K562 (cell line): ENCODE measurements at regions not wholly inside any gene's neighbourhood (a gene's known extent, or its start where the extent isn't known, plus 50 kb on each side); places are given as distances from the start of the nearest gene placed in this dataset.

Experiments used
- ATAC-seq: fragments of 200-7000 bp; cut with Tn5 transposase; 3 replicates; pipeline ENCODE4 v1.9.1; 2020; ENCODE audit warnings: moderate library complexity
- BruUV-seq: library from RNA; stranded (reverse); fragments of 400-500 nt; replicated peaks from 2 replicates; lab custom pipeline; 2021; lab: Mats Ljungman, UMichigan
- CTCF ChIA-PET: fragments of 300-600 bp; formaldehyde crosslinking; extraction: SDS; loops from one replicate; lab custom pipeline; 2021; ENCODE audit warnings: low intra/inter-chr PET ratio; lab: Yijun Ruan, JAX
- POLR2A ChIA-PET: fragments of 300-600, 350-650 bp; sonication (Branson Sonifier 250); formaldehyde crosslinking; extraction: SDS; loops from one replicate; lab custom pipeline; 2021; ENCODE audit warnings: antibody characterized with exemption, inconsistent platforms; lab: Yijun Ruan, JAX
- DNase-seq, 4 experiments: peaks; one replicate each; pipeline versions ENCODE4 v3.0.0 to v3.0.0-alpha.2; 2011 to 2018; ENCODE audit warnings: low spot score in 3 of 4, mixed read lengths in 3 of 4; ENCODE audit errors: extremely low read depth in 1 of 4
- FAIRE-seq: peaks from 2 replicates; lab custom pipeline; 2011; peaks lifted over from hg19 to GRCh38; lab: Jason Lieb, UNC
- H2AFZ ChIP-seq: 2 replicates; pipeline ENCODE4 v1.6.0; 2011; ENCODE audit warnings: low read depth, low read length, control low read depth, inconsistent platforms
- H3K27ac ChIP-seq: fragments of 200-600 bp; 3 replicates; pipeline ENCODE4 v1.8.0; 2011; ENCODE audit warnings: low read depth, mild to moderate bottlenecking, control low read depth, inconsistent platforms, low read length, moderate library complexity, mixed read lengths; ENCODE audit errors: extremely low read depth
- H3K27me3 ChIP-seq, 2 experiments: fragments of 300-600 bp in 1 of 2; 2 replicates in 1 of 2; 3 replicates in 1 of 2; pipeline versions ENCODE4 v1.6.0 to v1.8.0; 2011; ENCODE audit warnings: inconsistent platforms in 2 of 2, low read length in 2 of 2, mild to moderate bottlenecking in 1 of 2, mixed read lengths in 1 of 2, moderate library complexity in 1 of 2; ENCODE audit not compliant: control insufficient read depth in 2 of 2, insufficient read depth in 2 of 2
- H3K36me3 ChIP-seq: fragments of 300-600 bp; 3 replicates; pipeline ENCODE4 v1.8.0; 2011; ENCODE audit warnings: mild to moderate bottlenecking, low read length, inconsistent platforms; ENCODE audit not compliant: control insufficient read depth, insufficient read depth
- H3K4me1 ChIP-seq, 2 experiments: fragments of 200-600 bp in 1 of 2; replicated peaks in 1 of 2; 2 replicates in 1 of 2; 3 replicates in 1 of 2; pipeline versions ENCODE4 v1.5.1 to v1.8.0; 2011; ENCODE audit warnings: inconsistent platforms in 2 of 2, low read length in 2 of 2, mild to moderate bottlenecking in 1 of 2, mixed read lengths in 1 of 2, moderate library complexity in 1 of 2; ENCODE audit not compliant: control insufficient read depth in 2 of 2, insufficient read depth in 2 of 2
- H3K4me2 ChIP-seq: 2 replicates; pipeline ENCODE4 v1.6.1; 2011; ENCODE audit warnings: low read length, control low read depth, inconsistent platforms, mixed read lengths; ENCODE audit not compliant: insufficient read depth
- H3K4me3 ChIP-seq: fragments of 200-600 bp; sonication (generic), shearing (Covaris generic); 2 replicates; pipeline ENCODE4 v1.5.1; 2016; ENCODE audit warnings: control low read depth, inconsistent platforms
- H3K79me2 ChIP-seq: fragments of 200-600 bp; 3 replicates; pipeline ENCODE4 v1.8.0; 2011; ENCODE audit warnings: low read length, inconsistent platforms; ENCODE audit not compliant: control insufficient read depth, insufficient read depth
- H3K9ac ChIP-seq, 2 experiments: 2 replicates each; pipeline versions ENCODE4 v1.6.0 to v1.6.1; 2011; ENCODE audit warnings: low read depth in 2 of 2, low read length in 2 of 2, control low read depth in 1 of 2, inconsistent platforms in 1 of 2, mild to moderate bottlenecking in 1 of 2, mixed read lengths in 1 of 2; ENCODE audit not compliant: insufficient read depth in 1 of 2
- H3K9me1 ChIP-seq: one replicate; pipeline ENCODE4 v1.6.0; 2011; ENCODE audit warnings: inconsistent platforms, mild to moderate bottlenecking, low read length, moderate library complexity; ENCODE audit not compliant: control insufficient read depth, insufficient read depth
- H3K9me3 ChIP-seq: replicated peaks from 2 replicates; pipeline ENCODE4 v1.5.1; 2011; ENCODE audit warnings: low read depth, low read length, inconsistent platforms; ENCODE audit not compliant: control insufficient read depth, insufficient read depth
- H4K20me1 ChIP-seq: replicated peaks from 2 replicates; pipeline ENCODE4 v1.6.1; 2011; ENCODE audit warnings: low read length, inconsistent platforms, mixed read lengths; ENCODE audit not compliant: control insufficient read depth, insufficient read depth
- CBFA2T3 ChIP-seq: fragments of 450-650 bp; IDR thresholded peaks from 2 replicates; pipeline ENCODE4 v1.6.1; 2017
- CC2D1A ChIP-seq: fragments of 450-650 bp; IDR thresholded peaks from 2 replicates; pipeline ENCODE4 v1.6.1; 2017; ENCODE audit warnings: mild to moderate bottlenecking
- CREB3 ChIP-seq: fragments of 450-650 bp; conservative IDR thresholded peaks from 2 replicates; pipeline ENCODE4 v1.6.1; 2016; ENCODE audit warnings: missing genetic modification characterization, low read depth, mild to moderate bottlenecking, missing compliant biosample characterization, moderate library complexity
- CREBBP ChIP-seq: IDR thresholded peaks from one replicate; pipeline ENCODE4 v1.6.1; 2012; ENCODE audit warnings: low read depth, mild to moderate bottlenecking, control low read depth, inconsistent platforms, low read length
- ELF4 ChIP-seq: fragments of 450-650 bp; formaldehyde crosslinking; IDR thresholded peaks from 2 replicates; pipeline ENCODE4 v1.4.0; 2022; ENCODE audit warnings: missing genetic modification characterization
- GMEB1 ChIP-seq: fragments of 250-450 bp; sonication (Bioruptor Pico); IDR thresholded peaks from 2 replicates; pipeline ENCODE4 v1.4.0; 2020; ENCODE audit warnings: mild to moderate bottlenecking
- IRF1 ChIP-seq: sonication (generic); formaldehyde crosslinking; IDR thresholded peaks from 2 replicates; pipeline ENCODE4 v1.8.0; 2022; ENCODE audit warnings: missing genetic modification reagents, mild to moderate bottlenecking, borderline replicate concordance
- JUND ChIP-seq, 2 experiments: IDR thresholded peaks; 2 replicates in 1 of 2; 3 replicates in 1 of 2; pipeline ENCODE4 v1.6.1; 2011; ENCODE audit warnings: borderline replicate concordance in 2 of 2, low read depth in 2 of 2, low read length in 2 of 2, improper control_type of control experiment in 1 of 2, missing biosample characterization in 1 of 2, missing genetic modification characterization in 1 of 2, missing genetic modification reagents in 1 of 2
- KLF6 ChIP-seq: fragments of 250-450 bp; sonication (Bioruptor Pico); IDR thresholded peaks from 2 replicates; pipeline ENCODE4 v1.4.0; 2020; ENCODE audit warnings: mild to moderate bottlenecking, moderate library complexity, borderline replicate concordance
- MCM7 ChIP-seq, 2 experiments: fragments of 450-650 bp; IDR thresholded peaks; 2 replicates each; pipeline ENCODE4 v1.6.1; 2016 to 2018
- NFIX ChIP-seq: fragments of 250-450 bp; sonication (Bioruptor Pico); IDR thresholded peaks from 2 replicates; pipeline ENCODE4 v1.4.0; 2020; ENCODE audit warnings: low read depth, mild to moderate bottlenecking, moderate library complexity
- SAFB2 ChIP-seq: fragments of 200-400 bp; formaldehyde crosslinking; IDR thresholded peaks from 2 replicates; pipeline ENCODE4 v1.6.1; 2018; ENCODE audit warnings: borderline replicate concordance, low read length, low read depth, moderate library complexity; ENCODE audit not compliant: severe bottlenecking
- ZBED1 ChIP-seq: IDR thresholded peaks from 2 replicates; pipeline ENCODE4 v1.6.1; 2014
- ZC3H4 ChIP-seq: sonication (generic); formaldehyde crosslinking; IDR thresholded peaks from 2 replicates; pipeline ENCODE4 v1.9.0; 2021; ENCODE audit warnings: missing genetic modification reagents, borderline replicate concordance
- ZNF263 ChIP-seq: sonication (generic); formaldehyde crosslinking; IDR thresholded peaks from 2 replicates; pipeline ENCODE4 v1.8.0; 2022; ENCODE audit warnings: mild to moderate bottlenecking, missing genetic modification reagents, borderline replicate concordance
- ZNF354B ChIP-seq: fragments of 250-450 bp; sonication (Bioruptor Pico); IDR thresholded peaks from 2 replicates; pipeline ENCODE4 v1.4.0; 2020
- ZNF408 ChIP-seq: fragments of 250-450 bp; sonication (Bioruptor Pico); IDR thresholded peaks from 2 replicates; pipeline ENCODE4 v1.4.0; 2020; ENCODE audit warnings: low read depth, mild to moderate bottlenecking, moderate library complexity
- ZNF41 ChIP-seq: fragments of 250-450 bp; sonication (Bioruptor Pico); conservative IDR thresholded peaks from 2 replicates; pipeline ENCODE4 v1.4.0; 2020; ENCODE audit warnings: mild to moderate bottlenecking
- ZNF707 ChIP-seq: fragments of 250-450 bp; sonication (Bioruptor Pico); conservative IDR thresholded peaks from 2 replicates; pipeline ENCODE4 v1.8.0; 2022; ENCODE audit warnings: inconsistent platforms, mild to moderate bottlenecking, moderate library complexity
- WGBS: fragments of 100-300 bp; shearing (Covaris generic); methylation state at CpG from one replicate; pipeline ENCODE4 v1.1.6; 2016; ENCODE audit warnings: low coverage, mixed read lengths; ENCODE audit not compliant: insufficient coverage; ENCODE audit errors: missing lambda C conversion rate; 5-methylcytosine and 5-hydroxymethylcytosine counted together
- in situ Hi-C: fragments of 300-500 bp; cut with MboI; formaldehyde crosslinking; loops from 4 replicates; pipeline ENCODE4 v1.15.0; 2018; ENCODE audit warnings: inconsistent platforms, mixed read lengths
- intact Hi-C: fragments of 100-400 bp; cut with micrococcal nuclease; formaldehyde crosslinking; loops from 2 replicates; pipeline ENCODE4 v1.14.2; 2022

GRCh38 chr10:78302989-78303854, 269.6 kb downstream of the RPS24 start:
- ChIA-PET POLR2A (interaction anchor here (0.9 to 1.4 kb wide), 4 partner anchors 10 to 611 kb away, joined by 3 to 5 read pairs (median 4); no protein-coding TSS in a partner anchor), CTCF (interaction anchor here (0.8 to 1.7 kb wide), 5 partner anchors 71 to 260 kb away, joined by 3 to 11 read pairs (median 5); no protein-coding TSS in a partner anchor)
- H3K4me2 ChIP-seq = peak overlapping the region; percentile 92
- DNase-seq (peak; percentile 95 to 100 (median 100)), ATAC-seq (peak; percentile 97), FAIRE-seq (peak; percentile 91)
- 6% methylated on average over 72 of the region's 81 CpGs for WGBS
- H3K4me1 ChIP-seq = peaks cover 5 to 13% of the 10 kb centered on the region in 2 experiments; a peak in 4 of 5 replicates
- in situ Hi-C loops = no loop called here
- intact Hi-C loops = loop anchor here (2.0 to 10.0 kb wide), 3 partner anchors 260 to 892 kb away; no protein-coding TSS in a partner anchor
- H3K9me1 ChIP-seq = no peaks in the 10 kb centered on the region
- no peaks in the 10 kb centered on the region for H3K36me3 ChIP-seq
- H3K27me3 ChIP-seq = peaks cover 6 to 26% of the 10 kb centered on the region in 2 experiments; a peak in 3 of 5 replicates
- no peaks in the 10 kb centered on the region for H4K20me1 ChIP-seq
- H3K27ac ChIP-seq = peak overlapping the region; percentile 39; the same call in 2 of the 3 replicates
- no TSS peak for BruUV-seq
- H3K79me2 ChIP-seq = no peaks in the 10 kb centered on the region
- H2AFZ ChIP-seq = peak overlapping the region; percentile 97
- H3K9ac ChIP-seq = peak overlapping the region; percentile 72 to 93
- H3K9me3 ChIP-seq = no peaks in the 10 kb centered on the region
- H3K4me3 ChIP-seq = peak overlapping the region; percentile 58
- TF ChIP-seq MCM7 (IDR thresholded peaks at IDR 0.05) (no peak), GMEB1 (CRISPR knock-in tag) (peak; percentile 65), CC2D1A (no peak), ZC3H4 (CRISPR knock-in tag) (no peak), IRF1 (no peak), ZBED1 (no peak), NFIX (CRISPR knock-in tag) (peak; percentile 36; the same call in 1 of the 2 replicates), KLF6 (CRISPR knock-in tag) (no peak), ZNF41 (no peak), ZNF354B (no peak), ELF4 (CRISPR knock-in tag) (no peak), JUND (IDR thresholded peaks at IDR 0.05; ENCODE audit: borderline replicate concordance, low read depth, low read length) (peak; percentile 35), JUND (tag; IDR thresholded peaks at IDR 0.05; ENCODE audit: borderline replicate concordance, low read depth, low read length) (no peak; the same call in 2 of the 3 replicates), ZNF263 (CRISPR knock-in tag) (peak; percentile 74), CBFA2T3 (peak; percentile 23), CREBBP (no peak), CREB3 (tag) (no peak), ZNF408 (CRISPR knock-in tag) (no peak), SAFB2 (no peak), ZNF707 (no peak)
